GM19397 (cell line): ENCODE measurements at regions not wholly inside any gene's neighbourhood (a gene's known extent, or its start where the extent isn't known, plus 50 kb on each side); places are given as distances from the start of the nearest gene placed in this dataset.

Experiments used
- ATAC-seq: cut with Tn5 transposase; IDR thresholded peaks from one replicate; pipeline ENCODE4 v1.9.1; 2021; ENCODE audit warnings: mild to moderate bottlenecking, moderate library complexity; ENCODE audit not compliant: unreplicated experiment

GRCh38 chr16:49081554-49081953, 200.1 kb downstream of the CBLN1 start:
- ATAC-seq, result no peak

- ATAC-seq, result no peak
Measured at GRCh38 chr16:49081086-49081485, 200.6 kb downstream of the CBLN1 start.

DNA sequence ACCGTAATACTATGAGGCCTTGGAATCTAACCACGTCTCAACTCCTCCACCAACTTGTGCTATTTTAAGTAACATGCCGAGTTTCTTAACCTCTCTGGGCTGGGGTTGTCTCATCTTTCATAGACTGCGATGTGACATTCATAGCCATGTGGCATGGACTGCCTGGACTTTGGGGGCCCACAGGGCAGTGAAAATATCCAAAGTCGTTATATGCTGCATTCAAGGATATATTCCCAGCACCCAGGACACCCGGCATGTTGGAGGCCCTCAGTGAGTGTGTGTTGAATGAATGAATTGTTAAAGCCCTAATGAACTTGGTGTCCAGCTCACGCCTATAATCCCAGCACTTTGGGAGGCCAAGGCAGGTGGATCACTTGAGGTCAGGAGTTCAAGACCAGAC, 203.1 kb downstream of the CBLN1 start:
- no peak for ATAC-seq

DNA sequence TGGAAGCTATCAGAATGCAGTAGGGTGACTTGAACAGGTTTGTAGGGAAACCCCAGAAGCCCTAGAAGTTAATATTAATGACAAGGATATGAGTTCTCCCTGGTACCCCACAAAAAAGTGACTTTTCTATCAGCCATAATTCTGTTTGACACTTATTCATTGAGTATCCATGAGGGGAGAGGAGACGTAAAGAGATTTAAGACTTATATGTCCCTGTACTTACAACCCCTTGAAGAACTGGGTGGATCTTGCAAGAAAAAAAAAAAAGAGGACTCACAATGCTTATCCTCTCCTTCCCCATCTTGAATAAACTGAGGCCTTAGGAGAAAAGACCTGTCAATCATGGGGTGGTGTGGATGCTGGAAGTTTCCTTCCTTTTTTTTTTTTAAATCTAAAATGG, 203.5 kb downstream of the CBLN1 start:
- no peak for ATAC-seq

- ATAC-seq, result no peak
Measured at GRCh38 chr16:49075709-49076108, 205.9 kb downstream of the CBLN1 start.

DNA sequence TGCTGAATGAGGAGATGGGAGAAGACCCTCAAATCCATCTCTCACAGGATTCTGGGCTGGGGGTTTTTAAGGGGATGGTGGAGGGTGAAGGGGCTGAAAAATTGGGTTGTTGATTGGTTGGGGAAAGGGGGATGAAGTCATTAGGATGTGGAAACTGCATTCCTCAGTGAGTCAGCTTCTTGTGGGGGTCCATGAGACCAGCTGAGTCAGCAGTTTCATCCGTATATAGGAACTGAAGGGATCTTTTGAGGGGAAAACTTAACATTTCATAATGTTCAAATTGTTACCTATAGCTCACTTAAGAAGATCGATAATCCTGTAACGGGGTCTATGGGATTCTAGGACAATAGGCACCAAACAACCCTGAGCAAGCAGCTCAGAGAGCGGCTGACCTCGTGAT, 213.4 kb downstream of the CBLN1 start:
- ATAC-seq, result no peak

- no peak for ATAC-seq
Measured at GRCh38 chr16:49067776-49068175, 213.9 kb downstream of the CBLN1 start.

DNA sequence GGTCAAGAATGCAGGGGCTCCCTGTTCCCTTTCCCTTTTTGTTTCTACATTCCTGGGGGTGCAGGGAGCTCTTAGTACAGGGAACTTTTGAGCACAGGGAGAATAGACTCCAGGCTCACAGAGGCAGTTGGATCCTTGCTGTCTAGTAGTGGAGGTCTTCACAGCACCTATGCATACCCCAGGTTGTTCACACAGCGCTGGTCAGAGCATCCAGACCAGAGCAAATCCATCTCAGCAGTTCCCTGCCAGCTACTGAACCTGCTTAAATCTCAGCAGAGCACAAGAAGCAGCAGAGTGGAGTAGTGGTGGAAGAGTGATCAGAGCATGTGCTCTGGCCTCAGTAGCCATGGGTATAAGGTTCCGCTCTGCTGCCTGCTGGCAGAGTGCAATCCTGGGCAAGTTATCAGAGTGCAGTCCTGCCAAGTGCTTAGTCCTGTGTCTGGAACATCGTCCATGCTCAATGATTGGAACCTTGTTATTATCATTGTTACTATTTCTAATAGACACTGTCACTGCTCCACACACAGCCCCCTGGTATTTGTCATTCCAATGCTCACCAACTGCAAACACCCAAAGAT, 220.4 kb downstream of the CBLN1 start:
- no peak for ATAC-seq

DNA sequence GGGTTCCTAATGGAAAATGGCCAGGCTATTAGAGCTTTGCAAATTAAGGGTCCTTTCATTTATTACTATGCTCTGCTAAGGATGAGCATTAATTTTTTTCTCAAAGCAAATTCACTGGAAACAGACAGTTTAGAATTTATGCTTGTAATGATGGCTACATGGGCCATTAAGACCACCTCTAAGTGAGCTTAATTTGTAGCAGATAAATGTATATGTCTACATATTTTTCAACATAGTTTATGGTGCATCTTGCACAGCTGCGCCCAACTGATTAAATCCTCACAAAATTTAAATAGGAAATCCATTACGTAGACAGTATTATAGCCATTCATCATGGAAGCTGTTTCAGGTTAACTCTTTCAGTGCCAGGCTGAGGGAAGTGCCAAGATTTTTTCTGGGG, 220.9 kb downstream of the CBLN1 start:
- ATAC-seq, result no peak

DNA sequence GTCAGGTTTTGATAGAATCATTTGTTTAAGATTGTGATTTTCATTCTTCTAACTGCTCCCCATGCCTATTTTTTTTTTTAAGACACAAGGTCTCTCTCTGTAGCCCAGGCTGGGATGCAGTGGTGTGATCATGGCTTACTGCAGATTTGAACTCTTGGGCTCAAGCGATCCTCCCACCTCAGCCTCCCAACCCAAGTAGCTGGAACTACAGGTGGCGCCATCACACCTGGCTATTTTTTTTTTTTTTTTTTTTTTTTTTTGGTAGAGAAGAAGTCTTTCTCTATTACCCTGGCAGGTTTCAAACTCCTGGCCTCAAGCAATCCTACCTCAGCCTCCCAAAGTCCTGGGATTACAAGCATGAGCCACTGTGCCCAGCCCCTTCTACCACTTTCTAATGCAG, 223.3 kb downstream of the CBLN1 start:
- no peak for ATAC-seq

- no peak for ATAC-seq
Measured at GRCh38 chr16:49057936-49058335, 223.7 kb downstream of the CBLN1 start.

DNA sequence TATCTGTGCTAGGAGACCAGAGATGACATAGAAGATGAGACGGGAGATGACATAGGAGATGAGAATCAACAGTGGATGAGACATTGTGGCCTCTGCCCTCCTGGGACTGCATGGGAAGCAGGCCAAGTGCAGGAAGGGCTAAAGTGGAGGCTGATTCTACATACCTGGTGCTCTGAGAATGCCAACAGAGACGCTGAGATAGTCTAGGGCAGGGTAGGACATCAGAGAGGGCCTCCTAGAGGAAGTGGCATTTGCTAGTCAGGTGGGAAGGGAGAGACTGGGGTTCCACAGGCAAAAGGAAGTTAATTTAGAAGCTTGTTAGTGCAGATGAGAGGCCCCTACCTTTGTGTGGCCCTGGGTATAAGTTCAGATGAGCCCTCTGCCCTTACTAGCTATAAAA, 224.2 kb downstream of the CBLN1 start:
- ATAC-seq, result no peak

- ATAC-seq, result no peak
Measured at GRCh38 chr16:49056546-49056945, 225.1 kb downstream of the CBLN1 start.

DNA sequence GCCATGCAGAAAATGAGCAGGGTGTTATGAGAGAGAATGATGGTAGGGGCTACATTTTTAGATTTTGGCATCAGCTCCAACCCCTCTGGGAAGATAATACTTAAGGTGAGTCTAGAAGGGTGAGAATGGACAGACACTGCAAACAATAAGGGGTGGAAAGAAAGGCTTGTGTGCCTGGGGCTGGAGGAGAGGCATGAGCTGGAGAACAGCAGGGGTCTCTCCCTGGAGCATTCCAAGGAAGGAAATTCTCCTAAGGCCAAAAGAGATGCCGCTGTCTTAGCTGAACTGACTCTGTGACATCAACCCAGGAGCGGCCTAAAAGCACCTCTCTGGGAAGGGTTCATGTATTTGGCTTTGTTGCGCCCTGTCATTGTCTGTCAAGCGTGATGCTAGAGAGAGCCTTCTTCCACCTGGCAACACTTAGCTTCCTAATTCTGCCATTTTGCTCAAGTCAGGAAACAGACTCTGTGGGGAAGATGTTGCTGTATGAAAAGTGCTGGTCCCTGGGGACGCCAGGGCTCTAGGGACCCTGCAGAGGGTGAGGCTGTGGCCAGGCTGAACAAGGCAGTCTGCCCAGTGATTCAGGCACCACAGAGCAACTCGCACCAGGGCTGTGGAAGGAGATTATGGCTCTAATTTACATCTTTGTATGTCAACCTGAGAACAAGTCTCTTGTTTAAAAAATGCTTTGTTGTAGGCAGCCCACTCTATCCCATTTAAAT, 225.7 kb downstream of the CBLN1 start:
- ATAC-seq, result no peak

GRCh38 chr16:49055291-49055690, 226.3 kb downstream of the CBLN1 start:
- ATAC-seq, result no peak

DNA sequence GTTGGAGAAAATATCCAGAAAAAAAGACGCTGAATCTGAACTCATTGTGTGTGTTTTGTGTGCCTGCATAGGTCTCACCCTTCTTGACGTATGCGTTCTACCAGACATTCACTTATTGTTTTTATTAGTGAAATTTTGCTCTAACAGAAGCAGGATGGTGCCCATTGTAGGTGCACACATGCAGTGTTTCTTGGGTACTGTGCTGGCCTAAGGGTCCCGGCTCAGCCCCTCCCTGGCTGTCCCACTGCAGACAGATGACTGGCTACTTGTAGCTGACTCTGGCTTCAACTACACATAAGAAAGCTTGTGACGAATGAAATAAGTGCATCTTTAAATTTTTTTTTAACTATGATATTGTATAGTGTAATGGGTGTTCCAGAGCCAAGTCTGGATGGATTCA, 227.0 kb downstream of the CBLN1 start:
- no peak for ATAC-seq

- no peak for ATAC-seq
Measured at GRCh38 chr16:49052846-49053245, 228.8 kb downstream of the CBLN1 start.

DNA sequence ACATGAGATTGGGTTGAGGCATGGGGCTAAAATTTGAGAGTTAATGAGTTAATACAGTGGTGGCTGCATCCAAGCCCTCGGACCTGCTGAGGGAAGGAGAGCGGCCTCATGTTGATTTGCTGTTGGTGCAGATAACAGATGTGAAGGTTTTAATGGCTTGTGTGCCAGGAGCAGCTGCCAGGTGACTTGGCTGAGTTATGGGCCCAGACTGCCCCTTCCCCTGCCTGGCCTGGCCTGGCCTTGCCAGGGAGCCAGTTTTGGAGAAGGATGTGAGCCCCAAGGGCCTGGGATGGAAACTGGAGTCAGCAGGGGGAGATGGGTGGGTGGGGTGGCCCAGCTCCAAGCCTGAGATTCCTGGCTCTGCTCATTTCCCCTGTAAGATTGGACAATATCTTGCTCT, 230.1 kb downstream of the CBLN1 start:
- ATAC-seq, result no peak

GRCh38 chr16:49050607-49051006, 231.0 kb downstream of the CBLN1 start:
- ATAC-seq, result no peak

- ATAC-seq, result no peak
Measured at GRCh38 chr16:49049644-49050043, 232.0 kb downstream of the CBLN1 start.

- ATAC-seq, result no peak
Measured at GRCh38 chr16:49049191-49049590, 232.4 kb downstream of the CBLN1 start.

GRCh38 chr16:49048557-49048956, 233.1 kb downstream of the CBLN1 start:
- ATAC-seq, result no peak

DNA sequence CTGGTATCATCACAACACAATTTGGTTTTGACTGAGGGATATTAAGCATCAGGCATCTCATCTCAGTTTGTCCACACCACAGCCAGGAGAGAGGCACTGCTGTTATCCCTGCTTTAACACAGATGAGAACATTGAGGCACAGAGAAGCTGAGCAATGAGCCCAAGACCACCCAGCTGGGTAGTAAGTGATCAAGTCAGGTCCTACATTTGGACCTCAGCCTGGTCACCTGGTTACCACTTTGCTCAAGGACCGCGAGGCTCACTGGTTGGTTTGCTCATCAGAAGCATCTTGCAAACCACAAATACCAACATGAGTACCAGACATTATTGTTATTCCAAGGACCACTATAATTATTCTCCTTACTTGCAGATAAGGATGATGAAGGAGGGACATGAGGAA, 245.5 kb downstream of the CBLN1 start:
- ATAC-seq, result no peak
